OCI-LY7 (cell line): ENCODE measurements at regions not wholly inside any gene's neighbourhood (a gene's known extent, or its start where the extent isn't known, plus 50 kb on each side); places are given as distances from the start of the nearest gene placed in this dataset.

Experiments used
- BruUV-seq: library from RNA; stranded (reverse); fragments of 400-500 nt; replicated peaks from 2 replicates; lab custom pipeline; 2021; lab: Mats Ljungman, UMichigan
- CTCF ChIA-PET: fragments of 300-600 bp; sonication (Branson Sonifier 250); formaldehyde crosslinking; loops from one replicate; lab custom pipeline; 2022; ENCODE audit warnings: antibody characterized with exemption; ENCODE audit not compliant: unreplicated experiment; lab: Charles Lee
- POLR2A ChIA-PET: fragments of 300-600 bp; sonication (Branson Sonifier 250); formaldehyde crosslinking; loops from one replicate; lab custom pipeline; 2022; ENCODE audit warnings: antibody characterized with exemption; lab: Charles Lee
- DNase-seq: peaks from one replicate; pipeline ENCODE4 v3.0.0-alpha.2; 2015; ENCODE audit warnings: low spot score
- H2AFZ ChIP-seq: fragments of 200-600 bp; sonication (generic), shearing (Covaris generic); 2 replicates; pipeline ENCODE4 v1.6.1; 2014; ENCODE audit warnings: mild to moderate bottlenecking, antibody characterized with exemption, low read length, moderate library complexity
- H3K27ac ChIP-seq: fragments of 200-600 bp; sonication (generic); 2 replicates; pipeline ENCODE4 v1.5.1; 2014; ENCODE audit warnings: mixed run types, low read depth, mild to moderate bottlenecking, moderate library complexity, low read length, inconsistent platforms; ENCODE audit not compliant: poor library complexity, severe bottlenecking
- H3K36me3 ChIP-seq: fragments of 200-600 bp; sonication (generic); 2 replicates; pipeline ENCODE4 v1.6.1; 2014; ENCODE audit warnings: mild to moderate bottlenecking, antibody characterized with exemption, low read length, moderate library complexity, mixed read lengths; ENCODE audit not compliant: insufficient read depth
- H3K4me1 ChIP-seq: fragments of 200-600 bp; sonication (generic); 2 replicates; pipeline ENCODE4 v1.5.1; 2014; ENCODE audit warnings: mild to moderate bottlenecking, low read length; ENCODE audit not compliant: insufficient read depth, poor library complexity, severe bottlenecking
- H3K4me2 ChIP-seq: fragments of 200-600 bp; sonication (generic); 2 replicates; pipeline ENCODE4 v1.6.1; 2014; ENCODE audit warnings: mild to moderate bottlenecking, low read length
- H3K4me3 ChIP-seq: fragments of 200-600 bp; sonication (generic); 2 replicates; pipeline ENCODE4 v1.5.1; 2014; ENCODE audit warnings: mild to moderate bottlenecking, low read depth, low read length; ENCODE audit not compliant: poor library complexity, severe bottlenecking
- H3K79me2 ChIP-seq: fragments of 200-600 bp; sonication (generic); 2 replicates; pipeline ENCODE4 v1.6.1; 2016; ENCODE audit warnings: low read depth, mild to moderate bottlenecking, low read length, moderate library complexity, mixed read lengths; ENCODE audit not compliant: insufficient read depth
- H3K9me2 ChIP-seq: fragments of 200-600 bp; sonication (generic); 2 replicates; pipeline ENCODE4 v1.6.1; 2016; ENCODE audit warnings: mild to moderate bottlenecking, low read length, mixed read lengths; ENCODE audit not compliant: insufficient read depth
- H3K9me3 ChIP-seq: fragments of 200-600 bp; sonication (generic); 2 replicates; pipeline ENCODE4 v1.6.1; 2014; ENCODE audit warnings: mild to moderate bottlenecking, mixed run types, low read length, mixed read lengths
- H4K20me1 ChIP-seq: fragments of 200-600 bp; sonication (generic); 2 replicates; pipeline ENCODE4 v1.6.1; 2014; ENCODE audit warnings: mild to moderate bottlenecking, antibody characterized with exemption, low read length, moderate library complexity, mixed read lengths; ENCODE audit not compliant: insufficient read depth
- CTCF ChIP-seq: fragments of 200-600 bp; sonication (generic); conservative IDR thresholded peaks from 2 replicates; pipeline ENCODE4 v1.5.1; 2014; ENCODE audit warnings: mild to moderate bottlenecking, antibody characterized with exemption, low read length, moderate library complexity, mixed read lengths
- EZH2phosphoT487 ChIP-seq: fragments of 200-600 bp; sonication (generic); IDR thresholded peaks from 2 replicates; pipeline ENCODE4 v1.6.1; 2018; ENCODE audit warnings: low read depth, borderline replicate concordance, mild to moderate bottlenecking, mixed run types, antibody characterized with exemption, low read length, moderate library complexity, mixed read lengths
- intact Hi-C: fragments of 100-400 bp; cut with micrococcal nuclease; formaldehyde crosslinking; loops from one replicate; pipeline ENCODE4 v1.10.0; 2022; ENCODE audit not compliant: unreplicated experiment

DNA sequence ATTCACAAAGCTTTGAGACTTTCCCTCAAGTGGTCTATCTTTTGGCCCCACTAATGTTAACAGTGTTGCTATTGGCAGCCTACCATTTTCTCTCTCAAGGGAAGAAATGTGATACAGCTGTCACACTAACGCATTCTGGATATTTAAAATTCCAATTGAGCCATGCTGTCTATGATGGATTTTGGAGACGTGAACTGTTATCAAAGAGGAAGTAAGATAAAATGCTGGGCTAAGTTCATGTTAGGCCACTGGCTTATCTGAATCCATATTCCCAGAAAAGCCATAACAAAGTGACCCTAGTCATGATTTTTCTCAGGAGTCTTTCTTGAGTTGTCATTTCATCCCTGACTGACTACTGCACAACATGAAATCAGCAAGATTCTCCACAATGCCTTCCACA is 200.2 kb downstream of the PHLDA1 start:
- no peak for DNase-seq
- TF ChIP-seq EZH2phosphoT487 = no peak
- TF ChIP-seq CTCF = no peak
- ChIA-PET CTCF (no interaction called here), POLR2A (interaction anchor here (0.9 to 1.9 kb wide), 3 partner anchors 10 to 159 kb away, joined by 3 to 7 read pairs (median 4); no protein-coding TSS in a partner anchor)
- no peaks in the 10 kb centered on the region for H3K79me2 ChIP-seq
- no peaks in the 10 kb centered on the region for H3K36me3 ChIP-seq
- H3K4me1 ChIP-seq = no peaks in the 10 kb centered on the region
- no peaks in the 10 kb centered on the region for H4K20me1 ChIP-seq
- no TSS peak for BruUV-seq
- no peak overlapping the region for H3K4me2 ChIP-seq
- H3K9me3 ChIP-seq = no peaks in the 10 kb centered on the region
- no peaks in the 10 kb centered on the region for H3K9me2 ChIP-seq
- H2AFZ ChIP-seq = no peak overlapping the region
- no peak overlapping the region for H3K27ac ChIP-seq
- no peak overlapping the region for H3K4me3 ChIP-seq
- intact Hi-C loops = no loop called here

DNA sequence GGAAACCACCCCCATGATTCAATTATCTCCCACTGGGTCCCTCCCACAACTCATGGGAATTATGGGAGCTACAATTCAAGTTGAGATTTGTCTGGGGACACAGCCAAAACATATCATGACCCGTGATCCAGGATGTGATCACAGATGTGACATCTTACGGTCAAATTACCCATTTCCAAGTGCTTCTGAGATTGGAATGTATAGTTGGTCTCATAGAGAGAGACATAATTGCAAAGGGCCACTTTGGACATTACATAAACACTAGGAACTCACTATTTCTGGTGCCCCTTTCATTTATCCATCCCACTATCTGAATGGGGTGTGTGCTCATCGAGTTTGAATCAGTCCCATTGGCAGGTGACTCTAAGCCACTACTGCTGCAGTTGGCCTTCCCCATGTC is 204.5 kb downstream of the PHLDA1 start:
- Histone ChIP-seq H4K20me1 (no peaks in the 10 kb centered on the region), H3K36me3 (no peaks in the 10 kb centered on the region), H3K27ac (no peak overlapping the region), H2AFZ (no peak overlapping the region), H3K4me2 (no peak overlapping the region), H3K9me2 (no peaks in the 10 kb centered on the region), H3K4me1 (no peaks in the 10 kb centered on the region), H3K4me3 (no peak overlapping the region), H3K79me2 (no peaks in the 10 kb centered on the region), H3K9me3 (no peaks in the 10 kb centered on the region)
- BruUV-seq = no TSS peak
- intact Hi-C loops = no loop called here
- ChIA-PET POLR2A (interaction anchor here (0.6 kb wide), 1 partner anchor 46 kb away, joined by 3 read pairs; no protein-coding TSS in a partner anchor), CTCF (no interaction called here)
- TF ChIP-seq EZH2phosphoT487 = no peak
- no peak for TF ChIP-seq CTCF
- no peak for DNase-seq

GRCh38 chr12:75825686-75826085 is 205.9 kb downstream of the PHLDA1 start:
- Histone ChIP-seq H3K27ac (no peak overlapping the region), H3K36me3 (no peaks in the 10 kb centered on the region), H3K9me3 (no peaks in the 10 kb centered on the region), H3K79me2 (no peaks in the 10 kb centered on the region), H3K9me2 (no peaks in the 10 kb centered on the region), H2AFZ (no peak overlapping the region), H3K4me3 (no peak overlapping the region), H4K20me1 (no peaks in the 10 kb centered on the region), H3K4me2 (no peak overlapping the region), H3K4me1 (no peaks in the 10 kb centered on the region)
- no peak for TF ChIP-seq EZH2phosphoT487
- TF ChIP-seq CTCF = no peak
- ChIA-PET CTCF (no interaction called here), POLR2A (no interaction called here)
- intact Hi-C loops = no loop called here
- no peak for DNase-seq
- BruUV-seq = no TSS peak
